Astrocyte of the hippocampus (primary cell): ENCODE measurements at regions not wholly inside any gene's neighbourhood (a gene's known extent, or its start where the extent isn't known, plus 50 kb on each side); places are given as distances from the start of the nearest gene placed in this dataset.

Source experiments
- DNase-seq: peaks from one replicate; pipeline ENCODE4 v3.0.0; 2011; ENCODE audit warnings: low read depth, low spot score

GRCh38 chr19:28936001-28936400 is 276.9 kb downstream of the UQCRFS1 start:
- no peak for DNase-seq

DNA sequence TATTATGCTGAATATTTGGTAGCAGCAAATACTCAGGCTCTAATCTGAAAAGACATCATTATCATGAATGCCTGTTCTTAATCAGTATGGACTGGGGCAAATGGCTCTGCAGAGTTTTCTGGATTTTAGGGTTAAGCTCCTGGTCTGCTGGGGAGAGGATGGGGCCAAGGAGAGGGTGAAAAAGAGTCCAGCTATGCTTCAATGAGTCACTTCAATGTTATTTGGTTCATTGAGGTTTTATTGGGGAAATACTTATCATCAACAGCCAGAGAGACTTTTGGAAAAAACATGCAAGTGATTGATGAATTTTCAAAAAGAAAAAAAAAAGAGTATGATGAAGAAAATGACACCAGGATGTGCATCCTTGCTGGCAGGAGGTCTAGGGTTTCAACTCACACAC is 278.3 kb downstream of the UQCRFS1 start:
- no peak for DNase-seq

DNA sequence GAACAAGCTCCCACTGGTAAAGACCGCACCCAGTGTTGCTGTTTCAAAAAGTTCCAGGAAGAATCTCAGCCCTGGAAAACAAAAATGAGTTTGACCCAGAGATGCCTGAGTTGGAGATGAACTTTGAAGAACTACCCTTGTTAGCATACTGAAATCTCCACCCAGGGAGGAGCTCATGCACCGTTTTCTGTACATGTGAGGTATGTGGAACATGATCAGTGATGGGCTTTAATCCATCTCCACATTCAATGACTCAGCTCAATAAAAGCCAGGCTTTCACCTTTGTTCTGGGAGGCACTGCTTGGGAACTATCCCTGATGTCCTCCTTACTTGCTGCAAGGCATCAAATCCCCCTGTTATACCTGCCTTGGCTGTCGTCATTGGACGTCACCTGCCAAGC is 279.9 kb downstream of the UQCRFS1 start:
- DNase-seq: no peak

GRCh38 chr19:28932446-28932845 is 280.5 kb downstream of the UQCRFS1 start:
- no peak for DNase-seq

DNA sequence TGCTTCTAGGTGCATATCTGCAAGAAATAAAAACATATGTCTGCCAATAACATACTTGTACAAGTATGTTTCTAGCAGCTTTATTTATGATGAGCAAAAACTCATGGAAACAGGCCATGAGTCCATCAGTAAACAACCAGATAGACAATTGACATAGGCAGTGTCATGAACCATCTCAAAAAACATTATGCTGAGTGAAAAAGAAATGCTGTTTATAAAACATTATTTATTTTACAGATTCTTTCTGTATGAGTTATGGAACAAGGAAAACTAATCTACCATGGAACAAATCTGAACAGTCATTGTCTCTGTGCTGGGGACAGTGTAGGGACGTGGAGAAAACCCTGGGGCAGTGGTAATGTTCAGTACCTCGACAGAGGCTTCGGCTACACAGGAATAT is 283.9 kb downstream of the UQCRFS1 start:
- no peak for DNase-seq

DNA sequence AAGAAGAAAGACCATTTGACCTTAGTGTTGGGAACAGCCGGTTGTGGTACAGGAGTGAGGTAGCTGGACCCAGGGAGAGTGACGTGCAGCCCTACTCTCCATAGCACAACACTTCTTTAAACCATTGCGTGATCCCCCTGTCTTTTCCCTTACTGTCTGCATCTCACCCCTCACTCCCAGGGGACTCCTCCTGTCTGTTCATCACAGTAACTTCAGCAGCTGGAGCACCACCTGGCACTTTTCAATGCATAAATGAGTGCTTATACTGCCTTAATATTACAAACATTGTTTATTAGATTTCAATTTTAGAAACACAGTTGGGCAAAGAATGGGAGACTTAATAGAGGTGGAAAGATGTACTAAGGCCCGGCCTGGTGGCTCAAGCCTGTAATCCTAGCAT is 285.5 kb downstream of the UQCRFS1 start:
- no peak for DNase-seq

- DNase-seq: no peak
Measured at GRCh38 chr19:28920269-28921066, 292.5 kb downstream of the UQCRFS1 start.

- DNase-seq: no peak
Measured at GRCh38 chr19:28917621-28918020, 295.3 kb downstream of the UQCRFS1 start.

DNA sequence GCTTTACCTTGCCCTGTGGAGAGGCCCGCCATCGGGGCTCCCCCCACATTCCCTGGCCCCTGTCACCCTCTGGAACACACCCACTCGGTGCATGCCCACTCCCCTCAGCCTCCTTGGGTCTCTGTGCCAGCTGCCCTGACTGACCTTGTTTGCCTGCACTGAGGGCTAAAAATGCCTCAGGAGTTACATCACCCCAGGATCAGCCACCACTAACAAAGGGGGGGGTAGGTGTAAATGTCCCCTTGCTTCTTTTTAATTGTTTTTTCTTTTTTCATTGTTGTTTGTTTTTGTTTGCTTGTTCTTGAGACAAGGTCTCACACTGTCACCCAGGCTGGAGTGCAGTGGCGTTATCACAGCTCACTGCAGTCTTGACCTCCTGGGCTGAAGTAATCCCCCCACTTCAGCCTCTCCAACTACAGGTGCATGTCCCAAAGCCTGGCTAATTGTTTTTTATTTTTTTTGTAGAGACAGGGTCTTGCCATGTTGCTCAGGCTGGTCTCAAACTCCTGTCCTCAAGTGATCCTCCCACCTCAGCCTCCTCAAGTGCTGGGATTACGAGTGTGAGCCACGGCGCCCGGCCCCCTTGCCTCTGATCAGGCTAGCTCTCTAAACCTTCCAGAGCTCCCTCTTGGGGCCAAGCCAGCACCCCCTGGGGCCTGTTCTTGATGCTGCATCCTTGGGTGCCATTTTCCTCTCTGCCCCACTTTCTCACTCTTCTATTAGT is 297.1 kb downstream of the UQCRFS1 start:
- no peak for DNase-seq

DNA sequence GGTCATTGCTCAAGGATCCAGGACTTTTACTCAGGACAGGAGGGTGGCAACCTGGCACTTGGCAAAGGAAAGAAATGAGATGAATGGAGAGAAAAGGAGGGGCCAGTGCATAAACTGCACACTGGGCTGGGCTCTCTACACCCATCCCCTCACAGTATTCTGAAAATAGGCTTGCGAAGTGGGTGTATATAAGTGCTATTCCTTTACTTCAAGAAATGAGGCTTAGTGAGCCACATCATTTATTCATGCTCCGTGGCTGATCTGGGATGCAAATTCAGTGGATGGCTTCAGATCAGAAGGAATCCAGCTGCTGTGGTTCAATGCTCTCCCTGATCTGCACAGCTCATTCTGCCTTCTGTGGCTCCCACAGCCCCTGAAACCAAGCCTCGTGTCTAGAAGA is 297.7 kb downstream of the UQCRFS1 start:
- no peak for DNase-seq

- no peak for DNase-seq
Measured at GRCh38 chr19:28914173-28914572, 298.8 kb downstream of the UQCRFS1 start.

- no peak for DNase-seq
Measured at GRCh38 chr19:28913626-28914025, 299.3 kb downstream of the UQCRFS1 start.

- DNase-seq: no peak
Measured at GRCh38 chr19:28908941-28909340, 304.0 kb downstream of the UQCRFS1 start.

DNA sequence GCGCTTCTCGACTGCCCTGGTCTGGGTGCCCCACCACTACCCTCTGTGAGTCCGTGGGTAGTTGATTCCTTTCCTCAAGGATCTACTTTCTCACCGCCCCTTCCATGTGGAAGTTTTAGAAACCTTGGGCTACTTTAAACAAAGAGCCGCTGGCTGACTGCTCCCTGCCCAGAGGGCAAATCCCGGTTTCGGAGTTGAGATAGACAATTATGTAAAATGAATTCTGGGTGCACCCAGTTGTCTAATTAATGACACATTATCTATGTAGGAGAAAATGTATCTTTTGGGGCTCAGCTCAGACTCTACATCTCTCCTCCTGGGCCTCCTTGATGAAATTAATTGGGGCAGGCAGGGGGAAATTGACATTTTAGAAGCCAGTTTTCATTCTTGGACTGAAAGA is 305.4 kb downstream of the UQCRFS1 start:
- DNase-seq: no peak

DNA sequence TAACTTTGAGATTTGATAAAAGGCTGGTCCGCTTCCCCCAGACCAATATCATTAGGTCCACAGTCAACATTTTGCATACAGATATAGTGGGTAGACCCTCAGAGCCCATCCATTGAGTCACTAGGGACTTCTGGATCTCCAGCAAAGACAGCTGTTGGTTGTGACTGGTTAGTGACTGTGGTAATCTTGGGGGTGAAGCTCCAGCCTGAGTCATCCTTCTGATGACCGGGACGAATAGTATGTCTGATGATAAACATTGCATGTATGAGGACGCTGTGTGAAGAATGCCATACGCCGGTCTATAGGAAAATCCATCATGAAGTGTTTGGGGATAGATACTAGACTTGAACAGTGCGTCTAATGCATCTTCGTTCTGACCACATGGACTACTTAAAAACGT is 307.0 kb downstream of the UQCRFS1 start:
- DNase-seq: no peak

- no peak for DNase-seq
Measured at GRCh38 chr19:28899703-28900102, 313.2 kb downstream of the UQCRFS1 start.

DNA sequence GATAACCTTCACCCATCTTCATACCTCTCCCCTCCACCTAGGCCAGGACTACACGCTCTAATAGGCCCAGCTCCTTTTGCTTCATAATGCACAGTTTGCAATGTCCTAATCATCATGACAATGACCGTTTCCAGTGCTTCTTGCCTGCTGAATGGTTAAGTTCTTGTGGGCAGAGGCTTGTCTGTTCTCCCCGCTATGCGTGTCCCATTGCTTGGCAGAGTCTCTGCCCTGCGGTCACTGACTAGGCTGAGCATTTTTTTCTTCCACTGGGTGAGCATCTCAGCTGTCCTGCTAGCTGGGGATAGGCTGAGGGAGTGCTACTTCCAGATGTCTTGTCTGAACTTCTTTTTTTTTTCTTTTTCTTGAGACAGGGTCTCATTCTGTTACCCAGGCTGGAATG is 314.7 kb downstream of the UQCRFS1 start:
- no peak for DNase-seq

DNA sequence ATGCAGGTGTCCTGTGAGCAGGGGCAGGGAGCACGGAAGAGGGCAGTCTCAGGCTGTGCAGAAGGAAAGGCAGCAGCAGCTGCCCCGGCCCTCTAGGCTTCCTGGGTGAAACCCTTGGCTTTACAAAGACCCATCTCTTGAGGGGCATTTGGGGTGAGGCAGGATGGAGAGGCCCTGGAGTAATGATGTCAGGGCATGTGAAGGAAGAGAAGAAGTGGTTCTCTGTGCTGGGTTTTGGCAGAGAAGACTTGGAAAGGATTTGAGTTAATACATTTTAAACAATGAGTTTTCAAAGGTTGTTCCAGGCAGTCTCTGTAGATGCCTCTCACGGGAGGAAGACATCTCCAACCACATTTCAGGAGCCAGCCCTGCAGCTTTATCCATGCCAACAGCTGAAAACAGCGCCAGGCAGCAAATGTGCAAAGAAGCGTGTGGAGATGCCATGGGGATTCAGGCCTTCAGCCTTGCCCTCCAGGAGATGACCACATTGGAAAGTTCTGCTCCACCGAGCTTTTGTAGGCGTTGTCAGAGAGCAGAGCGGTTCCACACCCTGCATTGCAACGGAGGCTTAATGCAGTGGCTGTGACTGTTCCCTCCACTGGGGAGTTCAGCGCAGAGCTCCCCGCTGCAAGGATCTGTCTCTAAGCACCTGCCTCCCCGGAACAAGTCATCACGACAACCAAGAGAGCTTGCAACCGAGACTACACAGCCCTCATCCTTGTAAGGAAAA is 322.8 kb downstream of the UQCRFS1 start:
- DNase-seq: no peak

- no peak for DNase-seq
Measured at GRCh38 chr19:28887920-28888618, 324.9 kb downstream of the UQCRFS1 start.

- DNase-seq: no peak
Measured at GRCh38 chr19:28886708-28887107, 326.2 kb downstream of the UQCRFS1 start.

DNA sequence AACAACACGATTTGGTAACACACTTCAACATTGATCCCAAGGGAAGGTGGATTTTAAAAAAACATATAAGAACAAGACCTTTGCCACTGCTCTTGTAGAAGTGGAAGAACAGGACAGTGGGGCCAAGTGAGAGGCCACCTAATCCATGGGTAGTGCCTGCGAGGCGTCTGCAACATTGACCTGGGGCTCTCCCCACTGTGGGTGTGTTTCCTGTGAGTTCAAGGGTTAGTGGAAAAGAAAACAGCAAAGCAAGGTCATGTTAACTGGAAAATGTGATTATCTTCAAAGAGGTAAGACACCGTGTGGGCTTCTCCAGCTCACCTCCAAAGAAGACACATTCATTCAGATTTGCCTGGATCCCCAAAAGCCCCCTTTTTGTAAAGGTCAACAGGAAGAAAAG is 327.0 kb downstream of the UQCRFS1 start:
- no peak for DNase-seq
